NCI-H345 (cell line): ENCODE measurements at regions not wholly inside any gene's neighbourhood (a gene's known extent, or its start where the extent isn't known, plus 50 kb on each side); places are given as distances from the start of the nearest gene placed in this dataset.

Source experiments
- DNase-seq: peaks from one replicate; lab custom pipeline; 2025; lab: John Stamatoyannopoulos, UW

DNA sequence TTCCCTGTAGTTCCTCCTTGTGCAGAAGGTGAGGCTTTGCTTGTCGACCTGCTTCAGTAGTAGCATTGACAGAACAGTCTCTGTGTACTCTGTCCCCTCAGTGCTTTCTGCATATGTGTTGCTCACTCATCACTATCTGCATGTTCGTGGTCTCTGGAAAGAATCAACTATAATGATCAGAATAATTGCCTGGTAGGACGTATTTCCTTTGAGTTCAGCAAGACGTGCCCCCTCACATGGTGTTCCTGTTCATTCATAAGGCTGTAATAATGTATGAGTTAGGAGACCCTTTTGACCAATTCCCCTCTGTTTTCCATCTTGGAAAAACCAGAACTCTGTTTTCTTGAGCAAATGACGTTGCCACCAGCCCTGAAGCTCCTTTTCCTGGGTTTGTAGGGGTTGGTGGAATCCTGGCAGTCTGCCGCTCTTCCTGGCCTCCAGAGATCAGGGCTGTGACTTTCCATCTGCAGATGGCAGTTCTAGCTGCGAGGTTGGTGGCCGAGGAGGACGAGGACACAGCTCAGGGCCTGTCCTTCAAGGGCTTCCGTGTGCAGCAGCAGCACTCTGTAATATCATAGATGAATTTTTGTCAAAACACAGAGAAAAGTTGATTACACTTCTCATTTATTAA is 61.9 kb downstream of the EXOSC2 start:
- no peak for DNase-seq

DNA sequence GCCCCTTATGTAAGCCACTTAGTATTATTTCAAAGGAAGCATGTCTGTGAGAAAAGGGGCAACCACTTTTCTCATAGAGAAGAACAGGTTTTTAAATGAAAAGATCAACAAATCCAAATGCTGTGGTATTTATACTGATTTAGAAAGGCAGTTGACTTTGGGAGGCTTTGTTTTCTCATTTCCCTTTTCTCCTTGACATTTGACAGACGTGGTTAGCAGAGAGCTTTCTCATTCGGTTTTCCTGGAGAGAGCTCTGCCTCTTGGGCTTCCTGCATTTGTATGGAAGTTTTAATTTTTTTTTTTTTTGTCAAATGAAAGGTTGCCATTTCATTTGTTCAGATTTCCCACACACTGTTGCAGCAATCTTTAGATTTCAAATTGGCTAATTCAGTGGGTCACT is 62.5 kb downstream of the EXOSC2 start:
- DNase-seq: no peak

DNA sequence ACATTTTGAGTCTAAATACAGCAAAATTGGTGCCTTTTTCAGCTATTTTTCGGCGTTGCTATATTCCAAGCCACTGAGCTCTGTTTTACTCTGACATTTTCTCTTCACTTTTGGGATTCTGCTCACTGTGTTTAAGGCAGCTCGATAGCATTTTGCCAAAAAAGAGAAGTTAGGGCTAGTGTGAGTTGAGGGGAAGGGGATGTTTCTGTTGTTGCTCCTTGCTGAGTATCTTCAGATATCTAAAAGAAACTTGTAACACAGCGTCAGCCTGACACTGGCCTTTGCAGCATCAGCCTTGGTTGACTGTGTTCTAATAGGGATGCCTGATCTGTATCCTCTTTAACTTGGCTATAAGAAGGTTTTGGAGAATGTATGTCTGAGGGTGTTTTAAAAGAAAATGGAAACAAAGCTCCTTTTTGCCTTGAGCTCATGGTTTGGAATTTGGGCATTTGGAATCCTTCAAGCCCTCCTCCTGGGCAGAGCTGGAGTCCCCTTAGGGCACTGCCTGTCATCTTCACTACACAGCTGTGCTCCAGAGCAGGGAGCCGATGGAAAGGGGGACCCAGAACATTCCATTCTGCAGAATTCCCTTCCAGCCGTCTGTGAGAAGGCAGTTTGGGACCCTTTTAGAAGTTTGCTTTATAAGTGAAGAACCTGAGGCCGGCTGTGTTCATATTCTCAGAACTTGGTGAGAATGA is 63.0 kb downstream of the EXOSC2 start:
- DNase-seq: no peak

GRCh38 chr9:130759738-130760137 is 66.2 kb downstream of the EXOSC2 start:
- DNase-seq: no peak

- no peak for DNase-seq
Observed at GRCh38 chr9:130763331-130764171, 70.0 kb downstream of the EXOSC2 start.

DNA sequence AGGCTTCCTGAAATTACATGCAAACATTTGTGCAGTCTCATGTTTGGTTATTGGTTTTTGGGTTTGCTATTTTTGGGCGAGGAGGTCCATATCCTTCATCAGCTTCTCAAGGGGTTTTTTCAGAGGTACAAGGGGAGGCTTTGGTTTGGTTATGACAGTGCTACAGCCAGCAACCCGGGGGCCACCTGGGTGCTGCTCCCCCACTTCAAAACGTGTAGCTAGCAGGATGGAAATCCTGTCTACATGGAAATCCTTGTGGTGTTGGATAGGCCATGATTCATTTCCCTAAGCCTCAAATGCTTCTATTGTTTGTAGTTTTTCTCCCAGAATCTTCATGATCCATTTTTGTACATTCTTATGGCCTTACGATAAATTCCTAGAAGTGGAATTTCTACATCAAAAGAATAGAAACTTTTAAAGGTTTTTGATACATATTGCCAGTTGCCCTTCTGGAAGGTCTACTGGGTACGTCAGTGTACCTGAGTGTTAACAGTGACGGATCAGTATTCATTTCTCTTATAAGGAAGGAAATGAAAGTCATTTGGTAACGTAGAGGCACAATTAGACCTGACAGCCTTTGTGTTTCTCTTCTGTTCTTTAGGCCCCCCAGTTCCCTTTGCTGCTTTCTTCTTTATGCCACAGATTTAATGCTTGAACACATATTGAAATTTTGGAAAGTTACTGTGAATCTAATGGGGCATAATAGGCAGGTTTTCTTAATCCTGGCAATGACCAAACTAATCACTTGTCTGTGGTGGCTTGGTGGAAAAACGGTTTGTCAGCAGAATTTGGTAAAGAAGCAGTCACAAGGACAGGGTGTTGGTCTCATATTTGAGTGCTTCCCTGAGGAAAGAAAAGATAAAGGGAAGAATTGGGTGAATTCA is 69.7 kb upstream of the ABL1 start:
- no peak for DNase-seq

GRCh38 chr9:130766021-130766926 is 68.8 kb upstream of the ABL1 start:
- DNase-seq: no peak

GRCh38 chr9:130766927-130767307 is 68.1 kb upstream of the ABL1 start:
- DNase-seq: no peak

DNA sequence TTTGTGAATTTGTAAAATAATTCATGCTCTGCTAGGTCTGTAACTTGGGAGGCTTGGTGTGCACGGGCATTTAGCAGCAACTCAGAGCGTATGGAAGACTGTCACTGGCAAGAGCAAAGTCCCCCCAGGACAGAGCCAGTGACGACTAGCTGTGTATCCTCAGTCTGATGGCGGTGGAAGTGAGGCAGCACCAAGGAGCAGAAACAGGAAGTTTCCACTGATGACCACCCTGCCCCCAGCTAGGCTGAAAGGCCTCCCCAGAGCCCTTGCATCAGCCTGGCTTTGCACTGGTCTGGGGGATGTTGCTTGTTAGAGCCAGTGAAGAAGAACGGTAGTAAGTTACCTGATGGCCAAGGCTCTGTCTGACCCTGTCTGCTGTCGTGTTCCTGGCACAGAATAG is 66.8 kb upstream of the ABL1 start:
- DNase-seq: no peak

DNA sequence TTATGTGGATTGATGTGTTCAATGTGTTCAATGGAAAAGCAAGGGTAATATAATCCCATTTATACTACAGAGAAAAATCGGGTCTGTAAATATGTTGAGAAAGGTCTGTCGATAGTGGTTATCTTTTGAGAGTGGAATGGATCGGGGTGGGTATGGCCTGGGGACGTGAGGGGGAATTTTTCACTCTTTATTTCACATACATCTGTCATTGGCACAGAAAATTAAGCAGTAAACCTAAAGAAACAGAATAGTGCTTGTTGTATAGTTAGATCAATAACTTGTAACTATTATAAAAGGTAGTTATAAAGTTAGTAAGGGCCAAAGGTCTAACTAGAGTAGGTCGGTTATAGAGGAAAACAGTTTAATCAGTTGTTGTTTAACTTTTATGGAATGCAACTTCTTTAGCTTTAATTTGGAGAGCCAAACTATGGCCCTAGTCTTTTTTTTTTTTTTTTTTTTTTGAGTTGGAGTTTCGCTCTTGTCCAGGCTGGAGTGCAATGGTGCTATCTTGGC is 66.1 kb upstream of the ABL1 start:
- DNase-seq: no peak

GRCh38 chr9:130770093-130770492 is 65.0 kb upstream of the ABL1 start:
- no peak for DNase-seq

DNA sequence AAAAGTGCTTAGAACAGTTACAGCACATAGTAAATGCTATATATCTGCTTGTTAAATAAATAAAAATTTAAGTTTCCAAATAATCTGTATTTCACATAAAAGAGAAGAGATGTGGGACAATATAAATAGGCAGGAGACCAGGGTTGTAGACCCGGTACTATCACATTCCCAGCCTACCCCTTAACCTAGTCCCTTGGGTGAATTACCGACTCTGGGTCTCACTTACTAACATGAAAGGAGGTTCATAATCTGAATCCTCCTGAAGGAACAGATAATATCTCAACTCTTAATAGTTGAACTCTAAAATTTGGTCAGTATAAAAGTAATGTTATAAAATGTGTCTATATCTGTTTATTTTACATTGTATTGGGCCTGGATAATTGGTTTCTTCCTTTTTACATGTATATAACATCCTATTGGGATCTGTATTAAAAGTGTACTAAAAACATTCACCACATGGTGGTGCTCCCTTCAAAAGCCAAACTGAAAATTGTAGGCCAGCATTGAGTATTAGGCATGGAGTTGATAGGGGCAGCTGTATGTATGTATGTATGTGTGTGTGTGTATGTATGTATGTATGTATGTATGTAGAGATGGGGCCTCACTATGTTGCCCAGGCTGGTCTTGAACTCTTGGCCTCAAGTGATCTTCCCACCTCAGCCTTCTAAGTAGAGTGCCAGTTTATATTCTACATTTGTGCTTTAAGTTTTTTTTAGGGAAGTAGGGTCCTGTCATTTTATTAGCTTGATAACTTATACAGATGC is 64.2 kb upstream of the ABL1 start:
- peak; percentile 27 for DNase-seq

- DNase-seq: no peak
Observed at GRCh38 chr9:130772185-130772584, 62.9 kb upstream of the ABL1 start.

GRCh38 chr9:130774183-130774582 is 60.9 kb upstream of the ABL1 start:
- no peak for DNase-seq

- DNase-seq: no peak
Observed at GRCh38 chr9:130775336-130775991, 59.6 kb upstream of the ABL1 start.

GRCh38 chr9:130779153-130779855 is 55.8 kb upstream of the ABL1 start:
- no peak for DNase-seq

- DNase-seq: no peak
Observed at GRCh38 chr9:130780415-130780814, 54.6 kb upstream of the ABL1 start.

GRCh38 chr9:130780865-130781504 is 54.1 kb upstream of the ABL1 start:
- no peak for DNase-seq
